ENCODE measurements at regions not wholly inside any gene's neighbourhood (a gene's known extent, or its start where the extent isn't known, plus 50 kb on each side); places are given as distances from the start of the nearest gene placed in this dataset.

GRCh38 chr9:38276771-38277439, 115.6 kb upstream of the ALDH1B1 start:
- TF ChIP-seq CTCF (IDR thresholded peaks at IDR 0.05; ENCODE audit: control insufficient read depth, extremely low read depth, insufficient read depth) = no peak
- no peak overlapping the region for H3K4me3 ChIP-seq (ENCODE audit: low read depth, low read length)
- no peak for DNase-seq (ENCODE audit: low read depth)

GRCh38 chr9:38274800-38275199, 117.7 kb upstream of the ALDH1B1 start:
- H3K4me3 ChIP-seq (ENCODE audit: low read depth, low read length) = no peak overlapping the region
- no peak for DNase-seq (ENCODE audit: low read depth)
- no peak for TF ChIP-seq CTCF (IDR thresholded peaks at IDR 0.05; ENCODE audit: control insufficient read depth, extremely low read depth, insufficient read depth)

- no peak overlapping the region for H3K4me3 ChIP-seq (ENCODE audit: low read depth, low read length)
- no peak for TF ChIP-seq CTCF (IDR thresholded peaks at IDR 0.05; ENCODE audit: control insufficient read depth, extremely low read depth, insufficient read depth)
- DNase-seq (ENCODE audit: low read depth) = no peak
Measured at GRCh38 chr9:38272710-38273109, 119.8 kb upstream of the ALDH1B1 start.

GRCh38 chr9:38271666-38272241, 120.7 kb upstream of the ALDH1B1 start:
- H3K4me3 ChIP-seq (ENCODE audit: low read depth, low read length) = no peak overlapping the region
- no peak for DNase-seq (ENCODE audit: low read depth)
- no peak for TF ChIP-seq CTCF (IDR thresholded peaks at IDR 0.05; ENCODE audit: control insufficient read depth, extremely low read depth, insufficient read depth)

GRCh38 chr9:38269775-38270174, 122.7 kb upstream of the ALDH1B1 start:
- TF ChIP-seq CTCF (IDR thresholded peaks at IDR 0.05; ENCODE audit: control insufficient read depth, extremely low read depth, insufficient read depth) = no peak
- no peak for DNase-seq (ENCODE audit: low read depth)
- no peak overlapping the region for H3K4me3 ChIP-seq (ENCODE audit: low read depth, low read length)

GRCh38 chr9:38263532-38263931, 129.0 kb upstream of the ALDH1B1 start:
- H3K4me3 ChIP-seq (ENCODE audit: low read depth, low read length) = no peak overlapping the region
- peak; percentile 33 for DNase-seq (ENCODE audit: low read depth)
- TF ChIP-seq CTCF (IDR thresholded peaks at IDR 0.05; ENCODE audit: control insufficient read depth, extremely low read depth, insufficient read depth) = peak; percentile 69

Data from LNCaP clone FGC (cell line).